ENCODE measurements at regions not wholly inside any gene's neighbourhood (a gene's known extent, or its start where the extent isn't known, plus 50 kb on each side); places are given as distances from the start of the nearest gene placed in this dataset.

GRCh38 chr7:133199831-133200230 is 53.0 kb upstream of the EXOC4 start:
- DNase-seq (ENCODE audit: low read depth): no peak
- TF ChIP-seq MAX (IDR thresholded peaks at IDR 0.05; ENCODE audit: low read depth, low read length): no peak
- TF ChIP-seq POLR2A (IDR thresholded peaks at IDR 0.05; ENCODE audit: extremely low read depth, insufficient read length): no peak
- no peak for TF ChIP-seq MYC (IDR thresholded peaks at IDR 0.05; ENCODE audit: low read depth, low read length)
- no peak for TF ChIP-seq CTCF (IDR thresholded peaks at IDR 0.05; ENCODE audit: low read depth, low read length)
- no peak overlapping the region for H3K4me3 ChIP-seq (ENCODE audit: low read depth, low read length)

- no peak overlapping the region for H3K4me3 ChIP-seq (ENCODE audit: low read depth, low read length)
- no peak for TF ChIP-seq MYC (IDR thresholded peaks at IDR 0.05; ENCODE audit: low read depth, low read length)
- DNase-seq (ENCODE audit: low read depth): no peak
Observed at GRCh38 chr7:133201470-133201869, 51.4 kb upstream of the EXOC4 start.

GRCh38 chr7:133202942-133203341 is 49.9 kb upstream of the EXOC4 start:
- no peak for TF ChIP-seq POLR2A (IDR thresholded peaks at IDR 0.05; ENCODE audit: extremely low read depth, insufficient read length)
- no peak for TF ChIP-seq CTCF (IDR thresholded peaks at IDR 0.05; ENCODE audit: low read depth, low read length)
- no peak for TF ChIP-seq MAX (IDR thresholded peaks at IDR 0.05; ENCODE audit: low read depth, low read length)
- no peak for TF ChIP-seq MYC (IDR thresholded peaks at IDR 0.05; ENCODE audit: low read depth, low read length)
- DNase-seq (ENCODE audit: low read depth): no peak
- H3K4me3 ChIP-seq (ENCODE audit: low read depth, low read length): no peak overlapping the region

Data from NB4 (cell line).